ENCODE measurements at regions not wholly inside any gene's neighbourhood (a gene's known extent, or its start where the extent isn't known, plus 50 kb on each side); places are given as distances from the start of the nearest gene placed in this dataset.

DNA sequence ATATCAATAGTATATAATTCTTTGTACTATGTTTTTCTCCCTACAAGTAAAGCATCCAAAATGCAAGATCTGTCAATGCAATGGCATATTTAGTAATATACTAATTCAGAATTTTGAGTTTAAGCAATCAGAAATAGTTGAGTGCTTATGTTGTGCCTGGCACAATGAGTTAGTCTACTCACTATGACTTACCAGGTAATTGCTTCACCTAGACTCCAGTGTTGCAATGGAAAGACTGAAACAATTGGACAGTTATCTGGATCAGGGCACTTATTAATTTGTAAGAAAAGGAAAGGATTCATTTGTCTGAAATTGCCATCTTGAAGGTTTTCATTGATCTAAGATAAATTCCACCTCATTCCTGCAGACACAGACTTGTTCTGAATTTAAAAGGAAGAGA is 97.6 kb upstream of the TCF4 start:
- TF ChIP-seq SIN3A (IDR thresholded peaks at IDR 0.05; ENCODE audit: borderline replicate concordance, insufficient read depth, low read length) (no peak), REST (IDR thresholded peaks at IDR 0.05; ENCODE audit: insufficient read depth in 1 of 2, low read depth in 2 of 2, low read length in 2 of 2) (no peak), TAF1 (IDR thresholded peaks at IDR 0.05; ENCODE audit: borderline replicate concordance, insufficient read depth, low read length) (no peak)

Data from PFSK-1 (cell line).